Thymus (tissue), 11 donors: ENCODE measurements at regions not wholly inside any gene's neighbourhood (a gene's known extent, or its start where the extent isn't known, plus 50 kb on each side); places are given as distances from the start of the nearest gene placed in this dataset.
A peak's percentile ranks its signal among the peaks of the same experiment; 100 is the strongest.

ENCODE experiments used
- DNase-seq, 9 donors: peaks; one replicate each; pipeline ENCODE4 v3.0.0-alpha.2; 2013; ENCODE audit warnings: low spot score in 9 of 9, low read depth in 6 of 9, missing footprints in 1 of 9
- H3K27ac ChIP-seq, 2 donors: one replicate each; pipeline ENCODE4 v1.5.1; 2013; ENCODE audit warnings: control low read depth in 1 of 2, low read depth in 1 of 2, low read length in 1 of 2, mild to moderate bottlenecking in 1 of 2, moderate library complexity in 1 of 2
- H3K27me3 ChIP-seq, 2 donors: one replicate each; pipeline ENCODE4 v1.5.1; 2013; ENCODE audit warnings: low read length in 1 of 2; ENCODE audit not compliant: control insufficient read depth in 2 of 2, insufficient read depth in 1 of 2
- H3K36me3 ChIP-seq, 2 donors: one replicate each; pipeline ENCODE4 v1.5.1; 2013; ENCODE audit warnings: low read length in 1 of 2, mild to moderate bottlenecking in 1 of 2, moderate library complexity in 1 of 2; ENCODE audit not compliant: control insufficient read depth in 2 of 2, insufficient read depth in 2 of 2
- H3K4me1 ChIP-seq, 2 donors: one replicate each; pipeline ENCODE4 v1.5.1; 2013; ENCODE audit warnings: low read length in 2 of 2; ENCODE audit not compliant: control insufficient read depth in 2 of 2, insufficient read depth in 2 of 2
- H3K4me3 ChIP-seq, 2 donors: one replicate each; pipeline ENCODE4 v1.5.1; 2013; ENCODE audit warnings: low read length in 2 of 2, control low read depth in 1 of 2, mild to moderate bottlenecking in 1 of 2
- H3K9me3 ChIP-seq, 2 donors: one replicate each; pipeline ENCODE4 v1.5.1; 2013; ENCODE audit warnings: low read length in 1 of 2, mild to moderate bottlenecking in 1 of 2; ENCODE audit not compliant: control insufficient read depth in 2 of 2, insufficient read depth in 1 of 2
- WGBS: extraction: QIAGEN DNeasy Blood & Tissue Kit; methylation state at CpG from one replicate; pipeline ENCODE4 v1.1.7; 2013; 5-methylcytosine and 5-hydroxymethylcytosine counted together
- donor health status: healthy.

DNA sequence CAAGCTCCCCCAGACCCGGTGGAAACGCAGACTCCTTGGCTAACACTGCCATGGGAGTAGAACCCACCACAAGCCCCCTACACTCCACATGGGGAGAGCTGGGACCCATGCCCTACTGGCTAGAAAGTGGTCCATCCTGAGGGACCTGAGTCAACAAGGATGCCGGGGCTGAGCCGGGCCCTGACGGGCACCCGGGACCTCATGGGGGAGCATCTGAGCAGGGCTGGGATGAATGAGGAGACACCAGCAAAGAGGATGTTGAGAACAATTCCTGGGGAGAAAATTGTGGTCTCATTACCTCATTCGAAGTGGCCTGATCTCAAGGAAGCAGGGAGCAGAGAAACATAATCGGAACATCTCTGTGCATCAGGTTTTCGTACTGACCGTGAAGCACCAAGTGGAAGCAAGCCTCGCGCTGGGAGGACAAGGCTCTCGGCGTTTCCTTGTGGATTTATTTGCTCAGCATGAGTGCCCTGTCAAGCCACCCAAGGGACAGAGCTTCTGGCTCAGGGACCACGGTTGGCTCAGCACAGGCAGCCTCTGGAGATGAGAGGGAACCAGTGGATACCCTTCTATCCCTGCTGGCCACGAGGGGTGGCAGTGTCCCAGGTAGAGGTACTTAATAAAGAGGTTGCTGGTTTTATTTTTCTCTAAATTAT is 132.2 kb upstream of the FAM20C start:
- Histone ChIP-seq H3K36me3 (no peaks in the 10 kb centered on the region), H3K27me3 (no peaks in the 10 kb centered on the region), H3K9me3 (no peaks in the 10 kb centered on the region), H3K4me3 (no peak overlapping the region), H3K27ac (no peak overlapping the region), H3K4me1 (no peaks in the 10 kb centered on the region)
- 92% methylated on average over 16 of the region's 16 CpGs for WGBS
- DNase-seq = no peak

DNA sequence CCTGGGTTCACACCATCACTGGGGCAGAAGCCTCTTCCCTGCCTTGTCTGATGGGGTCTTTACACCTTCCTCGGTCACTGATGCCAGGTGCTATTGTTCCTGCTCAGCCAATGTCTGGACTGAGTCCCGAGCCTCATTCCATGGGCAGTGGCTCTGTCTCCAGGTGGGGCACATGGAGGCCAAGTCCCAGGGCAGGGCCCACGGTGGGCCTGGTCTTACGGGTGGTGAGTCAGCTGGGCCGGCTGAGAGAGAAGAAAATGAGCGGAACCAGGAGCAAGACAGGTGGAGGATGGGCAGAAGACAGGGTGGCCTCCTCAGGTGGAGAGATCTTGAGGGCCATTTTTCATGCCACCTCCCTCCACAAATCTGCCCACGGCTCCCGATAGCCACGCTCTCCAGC is 131.7 kb upstream of the FAM20C start:
- no peaks in the 10 kb centered on the region for H3K27me3 ChIP-seq
- WGBS = 96% methylated on average over 9 of the region's 9 CpGs
- no peak for DNase-seq

DNA sequence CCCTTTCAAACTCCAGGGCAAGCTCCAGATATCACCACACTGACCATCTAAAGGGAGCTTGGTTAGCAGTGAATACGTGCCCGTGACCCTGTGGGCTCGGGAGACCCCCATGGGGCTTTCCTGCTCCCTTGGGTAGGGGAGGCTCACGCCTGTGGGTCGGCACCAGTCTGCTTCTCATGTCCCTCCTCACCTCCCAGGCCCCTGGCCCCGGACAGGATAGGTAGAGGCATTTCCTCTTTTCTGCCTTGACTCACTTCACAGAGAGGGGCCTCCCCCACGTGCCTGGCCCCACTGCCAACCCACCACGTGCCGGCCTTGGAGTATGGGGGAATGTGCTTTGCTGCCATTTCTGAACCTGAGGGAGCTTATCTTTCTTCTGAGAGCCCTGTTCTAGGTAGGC is 131.3 kb upstream of the FAM20C start:
- no peak for DNase-seq
- WGBS = 66% methylated on average over 9 of the region's 9 CpGs
- Histone ChIP-seq H3K9me3 (no peaks in the 10 kb centered on the region), H3K27ac (no peak overlapping the region), H3K27me3 (no peaks in the 10 kb centered on the region), H3K36me3 (no peaks in the 10 kb centered on the region), H3K4me3 (no peak overlapping the region), H3K4me1 (no peaks in the 10 kb centered on the region)

More for the DNA sequence above, 131.7 kb upstream of the FAM20C start:
- Histone ChIP-seq H3K27ac (no peak overlapping the region), H3K9me3 (no peaks in the 10 kb centered on the region), H3K36me3 (no peaks in the 10 kb centered on the region), H3K4me1 (no peaks in the 10 kb centered on the region), H3K4me3 (no peak overlapping the region)

DNA sequence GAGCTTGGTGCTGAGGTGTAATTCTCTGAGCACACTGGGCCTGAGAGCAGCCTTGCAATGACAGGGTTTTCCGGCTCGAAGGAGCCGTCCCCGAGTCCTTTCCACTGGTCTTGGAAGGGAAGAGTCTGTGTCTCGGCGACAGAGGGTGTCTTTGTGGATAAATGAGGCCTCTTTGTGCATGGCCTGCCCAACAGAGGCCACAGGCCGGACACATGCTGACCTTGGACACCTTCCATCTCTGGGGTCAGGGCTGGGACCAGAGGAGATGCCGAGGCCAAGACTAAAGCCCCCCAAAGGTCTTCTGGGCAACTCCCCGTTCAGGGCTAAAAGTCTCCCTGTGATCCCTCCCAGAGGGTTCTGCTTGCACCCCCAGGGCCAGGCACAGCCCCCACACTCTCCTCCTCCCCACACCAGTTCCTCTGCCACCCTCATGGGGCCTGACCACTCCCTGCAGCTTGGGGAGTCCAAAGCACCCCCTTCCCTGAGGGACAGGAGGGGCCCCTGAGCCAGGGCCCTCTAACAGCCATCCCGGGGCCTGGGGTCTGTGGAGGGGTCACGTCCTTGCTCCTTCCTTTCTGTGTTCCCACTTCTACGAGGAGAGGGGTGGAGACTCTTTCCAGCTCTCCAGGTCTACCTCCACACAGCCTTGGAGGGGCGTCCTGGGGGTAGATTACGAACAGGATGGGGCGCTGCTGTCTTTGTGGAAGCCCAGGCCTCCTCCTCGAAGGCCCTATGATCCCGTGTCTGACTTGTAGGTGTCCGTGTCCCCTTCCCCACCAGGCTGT is 130.6 kb upstream of the FAM20C start:
- WGBS = 92% methylated on average over 18 of the region's 18 CpGs
- H3K27me3 ChIP-seq = no peaks in the 10 kb centered on the region
- DNase-seq = no peak
- H3K4me3 ChIP-seq = no peak overlapping the region
- H3K9me3 ChIP-seq = no peaks in the 10 kb centered on the region
- H3K4me1 ChIP-seq = no peaks in the 10 kb centered on the region
- H3K36me3 ChIP-seq = no peaks in the 10 kb centered on the region
- no peak overlapping the region for H3K27ac ChIP-seq

DNA sequence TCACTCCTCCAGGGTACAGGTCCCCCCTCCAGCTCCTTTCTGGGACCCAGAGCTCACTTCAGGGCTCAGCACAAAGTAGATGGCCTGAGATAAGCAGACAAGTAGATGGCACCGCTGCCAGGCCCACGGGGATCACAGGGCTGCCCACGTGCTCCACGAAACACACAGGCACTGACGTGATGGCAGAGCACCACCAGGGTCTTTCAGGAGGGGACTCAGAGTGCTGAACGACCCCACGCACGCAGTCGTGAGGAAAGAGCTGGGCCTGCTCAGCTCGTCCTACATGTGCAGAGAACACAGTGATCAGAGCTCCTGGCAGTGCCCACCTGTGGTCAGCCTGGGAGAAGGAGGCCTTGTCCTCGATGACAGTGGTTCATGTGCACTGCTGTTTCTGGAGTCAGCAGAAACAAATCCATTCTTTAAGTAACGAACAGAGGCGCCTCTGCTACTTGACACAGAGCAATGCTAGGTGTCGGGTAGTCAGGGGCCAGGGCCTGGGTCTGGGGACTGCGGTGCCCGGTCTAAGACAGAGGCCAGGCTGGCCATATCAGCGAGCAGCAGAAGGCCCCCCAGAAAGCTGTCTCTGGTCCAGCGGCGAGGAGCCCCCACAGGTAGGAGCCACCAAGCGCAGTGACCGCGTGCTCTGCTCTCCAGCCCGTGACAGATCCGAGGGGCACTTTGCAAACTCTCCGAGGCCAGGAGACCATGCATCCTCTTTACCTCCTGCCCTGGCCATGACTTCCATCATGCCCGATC is 129.8 kb upstream of the FAM20C start:
- Histone ChIP-seq H3K27ac (no peak overlapping the region), H3K27me3 (no peaks in the 10 kb centered on the region), H3K9me3 (no peaks in the 10 kb centered on the region), H3K36me3 (no peaks in the 10 kb centered on the region), H3K4me3 (no peak overlapping the region), H3K4me1 (no peaks in the 10 kb centered on the region)
- DNase-seq = no peak
- 97% methylated on average over 26 of the region's 26 CpGs for WGBS

DNA sequence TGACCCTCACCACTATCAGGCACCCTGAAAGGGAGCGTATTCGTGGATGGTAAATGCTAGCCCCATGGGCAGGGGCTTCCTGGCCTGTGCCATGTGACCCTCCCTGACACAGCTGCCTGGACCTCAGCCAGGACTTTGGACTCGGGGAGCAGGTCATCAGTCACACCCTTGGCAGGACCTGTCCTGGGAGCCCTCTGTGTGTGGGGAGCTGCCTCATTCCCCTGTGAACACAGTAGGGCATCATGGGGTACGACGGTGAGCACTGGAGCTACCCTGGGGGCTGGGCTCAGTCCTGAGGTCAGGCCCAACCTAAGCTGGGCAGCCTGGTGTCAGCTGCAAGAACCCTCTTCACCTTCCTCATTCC is 129.3 kb upstream of the FAM20C start:
- DNase-seq = no peak
- no peaks in the 10 kb centered on the region for H3K27me3 ChIP-seq
- WGBS = 91% methylated on average over 5 of the region's 5 CpGs
- H3K27ac ChIP-seq = no peak overlapping the region
- no peaks in the 10 kb centered on the region for H3K4me1 ChIP-seq
- H3K4me3 ChIP-seq = no peak overlapping the region
- H3K36me3 ChIP-seq = no peaks in the 10 kb centered on the region
- no peaks in the 10 kb centered on the region for H3K9me3 ChIP-seq

DNA sequence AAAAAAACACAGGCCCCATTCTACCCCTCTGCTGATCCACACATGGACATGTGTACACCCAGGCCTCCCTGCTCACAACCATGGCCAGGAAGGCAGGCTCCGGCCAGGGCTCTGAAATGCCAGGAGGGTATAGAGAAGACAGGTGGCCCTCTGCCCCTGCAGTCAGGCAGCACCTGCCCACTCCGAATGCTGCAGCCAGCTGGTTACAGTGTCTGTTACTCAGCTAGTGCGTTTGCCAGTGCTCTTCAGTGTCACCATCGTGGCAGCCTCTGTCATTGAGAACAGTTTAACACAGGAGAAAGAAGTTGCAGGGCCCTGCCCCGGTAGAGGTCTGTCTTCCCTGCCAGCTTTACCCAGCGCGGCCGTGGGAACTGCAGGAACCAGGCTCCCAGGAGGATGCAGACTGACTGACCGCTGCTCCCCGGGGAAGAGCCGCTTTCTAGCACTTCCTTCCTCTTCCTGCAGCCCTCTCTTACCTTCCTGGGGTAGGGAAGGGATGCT is 128.8 kb upstream of the FAM20C start:
- DNase-seq = no peak
- WGBS = 46% methylated on average over 11 of the region's 11 CpGs

DNA sequence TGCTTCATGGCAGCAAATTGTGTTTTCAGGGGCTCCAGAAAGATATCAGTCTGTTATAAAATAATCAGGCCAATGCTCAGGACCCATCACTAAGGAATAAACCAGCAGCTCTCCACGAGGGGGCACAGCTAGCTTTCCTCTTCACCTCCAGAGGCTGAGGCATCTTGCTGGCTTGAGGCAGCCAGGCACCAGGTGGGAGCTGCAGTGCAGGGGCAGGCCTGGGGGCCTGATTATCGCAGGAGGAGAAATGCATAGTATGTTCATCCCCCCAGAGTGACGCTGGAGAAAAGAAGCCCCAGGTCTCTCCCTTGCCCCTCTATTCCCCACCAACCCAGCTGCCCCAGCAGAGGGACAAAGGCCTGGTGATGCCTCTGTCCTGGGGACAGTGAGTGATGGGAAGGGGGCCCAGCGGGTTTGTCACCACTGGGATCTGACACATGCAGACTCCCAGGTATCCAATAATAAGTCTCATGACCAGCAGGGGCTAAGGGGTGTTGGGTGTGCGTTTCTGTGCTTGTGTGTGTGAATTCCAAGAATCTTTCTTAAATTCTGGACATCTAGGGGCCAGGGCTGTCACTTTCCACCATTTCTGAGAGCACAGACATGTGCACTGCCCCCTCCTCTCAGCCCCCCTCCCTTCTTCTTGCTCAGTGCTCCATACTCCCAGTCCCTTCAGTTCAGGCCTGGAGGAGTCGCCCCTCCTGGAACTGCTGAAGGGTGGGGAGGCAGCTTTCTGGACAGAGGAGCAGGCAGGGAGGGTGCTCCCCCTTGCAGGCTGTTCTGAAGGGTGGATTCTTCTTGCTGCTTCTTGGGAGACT is 128.1 kb upstream of the FAM20C start:
- H3K4me1 ChIP-seq = no peaks in the 10 kb centered on the region
- no peaks in the 10 kb centered on the region for H3K9me3 ChIP-seq
- no peak overlapping the region for H3K27ac ChIP-seq
- no peaks in the 10 kb centered on the region for H3K36me3 ChIP-seq
- no peaks in the 10 kb centered on the region for H3K27me3 ChIP-seq
- H3K4me3 ChIP-seq = no peak overlapping the region
- WGBS = 78% methylated on average over 6 of the region's 6 CpGs
- DNase-seq = peak in 1 of 9 donors; percentile 23

More for the DNA sequence above, 128.8 kb upstream of the FAM20C start:
- H3K27ac ChIP-seq = no peak overlapping the region
- no peak overlapping the region for H3K4me3 ChIP-seq
- H3K36me3 ChIP-seq = no peaks in the 10 kb centered on the region
- no peaks in the 10 kb centered on the region for H3K27me3 ChIP-seq
- no peaks in the 10 kb centered on the region for H3K4me1 ChIP-seq
- H3K9me3 ChIP-seq = no peaks in the 10 kb centered on the region
